ENCODE measurements at regions not wholly inside any gene's neighbourhood (a gene's known extent, or its start where the extent isn't known, plus 50 kb on each side); places are given as distances from the start of the nearest gene placed in this dataset.

- TF ChIP-seq CTCF (IDR thresholded peaks at IDR 0.05) (no peak), POLR2A (IDR thresholded peaks at IDR 0.05) (no peak)
Observed at GRCh38 chr4:157576671-157577217, 356.2 kb downstream of the GRIA2 start.

All from uterus (tissue), 2 donors.